Naive thymus-derived CD8-positive, alpha-beta T cell (primary cell): ENCODE measurements at regions not wholly inside any gene's neighbourhood (a gene's known extent, or its start where the extent isn't known, plus 50 kb on each side); places are given as distances from the start of the nearest gene placed in this dataset.
"Not testable (repeated sequence)": the region's sequence is repeated elsewhere in the genome, so short reads cannot be mapped to it uniquely, and the experiment has no call there.

Experiments used
- ATAC-seq, 2 donors: fragments of 150-1000 bp; cut with Tn5 transposase in 1 of 2; sonication (Bioruptor Pico), chemical (Tn5 transposase) in 1 of 2; 1 replicate in 1 of 2; 2 replicates in 1 of 2; pipeline ENCODE4 v1.10.0; 2021; ENCODE audit warnings: mild to moderate bottlenecking in 2 of 2, moderate library complexity in 2 of 2
- POLR2A ChIA-PET: fragments of 350-600 bp; sonication (Branson Sonifier 250); formaldehyde crosslinking; loops from one replicate; lab custom pipeline; 2021; ENCODE audit warnings: antibody characterized with exemption; lab: Charles Lee
- DNase-seq, 10 donors: peaks; one replicate each; pipeline versions ENCODE4 v3.0.0 to v3.0.0-alpha.2; 2020 to 2022
- H3K27ac Mint-ChIP-seq, 10 donors: one replicate each; pipeline ENCODE4 v1.8.0; 2020 to 2022; ENCODE audit warnings: mild to moderate bottlenecking in 10 of 10, mixed read lengths in 10 of 10, moderate library complexity in 4 of 10, inconsistent platforms in 1 of 10
- H3K27me3 Mint-ChIP-seq, 5 donors: one replicate each; pipeline ENCODE4 v1.8.0; 2021 to 2022; ENCODE audit warnings: mixed read lengths in 5 of 5
- H3K36me3 Mint-ChIP-seq, 3 donors: one replicate each; pipeline ENCODE4 v1.8.0; 2020 to 2022; ENCODE audit warnings: mixed read lengths in 3 of 3, mild to moderate bottlenecking in 2 of 3, inconsistent platforms in 1 of 3
- H3K4me1 Mint-ChIP-seq, 4 donors: one replicate each; pipeline ENCODE4 v1.8.0; 2021 to 2022; ENCODE audit warnings: mixed read lengths in 4 of 4
- H3K4me3 Mint-ChIP-seq, 10 donors: one replicate each; pipeline ENCODE4 v1.8.0; 2020 to 2022; ENCODE audit warnings: mild to moderate bottlenecking in 10 of 10, mixed read lengths in 10 of 10, moderate library complexity in 6 of 10, inconsistent platforms in 1 of 10
- H3K9me3 Mint-ChIP-seq, 9 donors: one replicate each; pipeline ENCODE4 v1.8.0; 2020 to 2022; ENCODE audit warnings: mixed read lengths in 9 of 9, mild to moderate bottlenecking in 3 of 9, inconsistent platforms in 1 of 9, moderate library complexity in 1 of 9

- DNase-seq (no peak), ATAC-seq (no peak)
- H3K4me1 Mint-ChIP-seq = no peaks in the 10 kb centered on the region
- peaks cover 0 to 9% (median 0%) of the 10 kb centered on the region in 9 donors for H3K9me3 Mint-ChIP-seq
- peaks cover 0 to 8% (median 0%) of the 10 kb centered on the region in 5 donors for H3K27me3 Mint-ChIP-seq
- H3K4me3 Mint-ChIP-seq = no peak overlapping the region
- no peaks in the 10 kb centered on the region for H3K36me3 Mint-ChIP-seq
- POLR2A ChIA-PET = no interaction called here
- no peak overlapping the region for H3K27ac Mint-ChIP-seq
Observed at GRCh38 chr1:78284354-78284753, 206.4 kb upstream of the PTGFR start.

- POLR2A ChIA-PET = no interaction called here
- ATAC-seq = no peak
- no peak overlapping the region for H3K4me3 Mint-ChIP-seq
- no peak for DNase-seq
- no peak overlapping the region for H3K27ac Mint-ChIP-seq
- no peaks in the 10 kb centered on the region for H3K36me3 Mint-ChIP-seq
- H3K9me3 Mint-ChIP-seq = peaks cover 0 to 6% (median 0%) of the 10 kb centered on the region in 9 donors
- H3K27me3 Mint-ChIP-seq = peaks cover 0 to 17% (median 0%) of the 10 kb centered on the region in 5 donors
- no peaks in the 10 kb centered on the region for H3K4me1 Mint-ChIP-seq
Observed at GRCh38 chr1:78286686-78287085, 204.1 kb upstream of the PTGFR start.

DNA sequence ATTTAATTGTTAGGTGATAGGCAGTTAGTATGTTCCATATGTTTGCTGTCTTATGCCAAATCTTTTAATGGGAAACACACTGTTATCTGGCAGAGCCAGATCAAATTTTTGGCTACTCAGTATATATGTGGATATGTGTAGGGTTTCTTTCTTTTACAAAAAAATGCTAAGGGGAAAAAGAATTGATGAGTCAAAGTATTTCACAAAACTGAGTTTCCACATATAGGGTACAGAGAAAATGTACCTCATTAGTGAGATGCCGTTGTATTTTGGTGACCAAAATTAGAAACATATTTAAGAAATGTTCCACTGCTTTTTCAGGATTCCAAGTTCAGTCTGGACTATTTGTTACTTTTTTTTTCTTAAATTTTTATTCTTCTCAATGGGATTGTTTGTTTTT, 201.2 kb upstream of the PTGFR start:
- peaks cover 0 to 2% (median 0%) of the 10 kb centered on the region in 9 donors for H3K9me3 Mint-ChIP-seq
- no peak overlapping the region for H3K4me3 Mint-ChIP-seq
- no peaks in the 10 kb centered on the region for H3K4me1 Mint-ChIP-seq
- POLR2A ChIA-PET = no interaction called here
- peaks cover 0 to 22% (median 5%) of the 10 kb centered on the region in 5 donors for H3K27me3 Mint-ChIP-seq
- DNase-seq (no peak), ATAC-seq (no peak)
- no peak overlapping the region for H3K27ac Mint-ChIP-seq
- no peaks in the 10 kb centered on the region for H3K36me3 Mint-ChIP-seq

GRCh38 chr1:78291418-78291817, 199.4 kb upstream of the PTGFR start:
- no peaks in the 10 kb centered on the region for H3K4me1 Mint-ChIP-seq
- no peaks in the 10 kb centered on the region for H3K36me3 Mint-ChIP-seq
- no peak overlapping the region for H3K27ac Mint-ChIP-seq
- no peak overlapping the region for H3K4me3 Mint-ChIP-seq
- peaks cover 0 to 2% (median 0%) of the 10 kb centered on the region in 9 donors for H3K9me3 Mint-ChIP-seq
- DNase-seq (no peak), ATAC-seq (no peak)
- peaks cover 0 to 24% (median 6%) of the 10 kb centered on the region in 5 donors for H3K27me3 Mint-ChIP-seq
- POLR2A ChIA-PET = no interaction called here

DNA sequence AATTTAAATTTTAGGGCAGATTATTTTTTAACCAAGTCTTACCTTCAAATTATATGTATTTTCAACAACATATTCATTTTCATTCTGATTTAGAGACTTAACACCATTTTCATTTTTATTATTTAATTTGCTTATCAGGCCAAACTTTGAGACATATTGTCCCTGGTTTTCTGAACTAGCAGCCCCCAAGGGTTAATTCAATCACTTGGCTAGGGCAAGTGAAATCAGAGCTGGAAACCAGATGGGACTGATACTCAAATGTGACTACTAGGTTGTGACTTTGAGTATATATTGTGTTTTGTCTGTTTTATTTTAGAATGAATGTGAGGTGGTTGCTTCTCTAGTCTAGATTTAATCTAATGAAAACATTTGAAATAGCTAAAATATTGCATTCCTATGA, 198.9 kb upstream of the PTGFR start:
- POLR2A ChIA-PET = no interaction called here
- Mint-ChIP-seq H3K9me3 (peaks cover 0 to 2% (median 0%) of the 10 kb centered on the region in 9 donors), H3K4me3 (no peak overlapping the region), H3K27me3 (peaks cover 0 to 24% (median 6%) of the 10 kb centered on the region in 5 donors), H3K4me1 (no peaks in the 10 kb centered on the region), H3K27ac (no peak overlapping the region), H3K36me3 (no peaks in the 10 kb centered on the region)
- ATAC-seq (no peak), DNase-seq (no peak)

GRCh38 chr1:78292361-78292760, 198.4 kb upstream of the PTGFR start:
- no peaks in the 10 kb centered on the region for H3K36me3 Mint-ChIP-seq
- DNase-seq (no peak), ATAC-seq (no peak)
- peaks cover 0 to 24% (median 6%) of the 10 kb centered on the region in 5 donors for H3K27me3 Mint-ChIP-seq
- H3K4me3 Mint-ChIP-seq = no peak overlapping the region
- no peaks in the 10 kb centered on the region for H3K4me1 Mint-ChIP-seq
- H3K27ac Mint-ChIP-seq = no peak overlapping the region
- POLR2A ChIA-PET = no interaction called here
- H3K9me3 Mint-ChIP-seq = peaks cover 0 to 2% (median 0%) of the 10 kb centered on the region in 9 donors

- Mint-ChIP-seq H3K4me1 (no peaks in the 10 kb centered on the region), H3K36me3 (no peaks in the 10 kb centered on the region), H3K27ac (no peak overlapping the region), H3K9me3 (peaks cover 0 to 10% (median 2%) of the 10 kb centered on the region in 9 donors), H3K27me3 (peaks cover 0 to 19% (median 2%) of the 10 kb centered on the region in 5 donors), H3K4me3 (no peak overlapping the region)
- DNase-seq (no peak), ATAC-seq (no peak)
- POLR2A ChIA-PET = interaction anchor here (0.6 kb wide), 1 partner anchor 20 kb away, joined by 3 read pairs; no protein-coding TSS in a partner anchor
Observed at GRCh38 chr1:78297836-78298235, 192.9 kb upstream of the PTGFR start.

DNA sequence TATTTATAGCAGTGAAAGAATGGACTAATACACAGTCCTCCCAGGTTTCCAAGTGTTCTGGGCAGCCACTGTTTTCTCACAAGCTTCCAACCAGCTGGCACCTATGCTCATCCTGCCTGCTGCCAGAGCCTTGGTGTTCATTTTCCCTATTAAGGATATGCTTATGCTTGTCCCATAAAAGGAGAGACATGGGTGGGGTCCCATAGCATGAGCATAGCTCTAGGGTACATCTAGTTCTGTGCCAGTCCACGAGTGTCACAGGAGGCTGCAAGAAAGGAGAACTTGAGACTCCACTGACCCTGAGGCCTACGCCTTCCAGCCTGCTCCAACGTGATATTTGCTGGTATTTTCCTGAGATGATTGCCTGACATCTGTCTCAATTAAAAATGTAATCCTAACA, 192.4 kb upstream of the PTGFR start:
- Mint-ChIP-seq H3K27ac (no peak overlapping the region), H3K36me3 (peaks cover 0 to 2% (median 0%) of the 10 kb centered on the region in 3 donors), H3K9me3 (peaks cover 0 to 10% (median 5%) of the 10 kb centered on the region in 9 donors), H3K4me1 (no peaks in the 10 kb centered on the region), H3K27me3 (peaks cover 0 to 19% (median 0%) of the 10 kb centered on the region in 5 donors), H3K4me3 (no peak overlapping the region)
- POLR2A ChIA-PET = interaction anchor here (0.6 kb wide), 1 partner anchor 20 kb away, joined by 3 read pairs; no protein-coding TSS in a partner anchor
- no peak for DNase-seq
- ATAC-seq = no peak

GRCh38 chr1:78301141-78301540, 189.6 kb upstream of the PTGFR start:
- H3K4me1 Mint-ChIP-seq = no peaks in the 10 kb centered on the region
- POLR2A ChIA-PET = no interaction called here

GRCh38 chr1:78303620-78304019, 187.2 kb upstream of the PTGFR start:
- ATAC-seq (no peak), DNase-seq (no peak)
- no peak overlapping the region for H3K4me3 Mint-ChIP-seq
- H3K9me3 Mint-ChIP-seq = peaks cover 0 to 10% (median 5%) of the 10 kb centered on the region in 9 donors
- no peaks in the 10 kb centered on the region for H3K4me1 Mint-ChIP-seq
- POLR2A ChIA-PET = no interaction called here
- H3K27ac Mint-ChIP-seq = no peak overlapping the region
- peaks cover 0 to 9% (median 0%) of the 10 kb centered on the region in 5 donors for H3K27me3 Mint-ChIP-seq
- peaks cover 0 to 2% (median 0%) of the 10 kb centered on the region in 3 donors for H3K36me3 Mint-ChIP-seq

More at GRCh38 chr1:78301141-78301540, 189.6 kb upstream of the PTGFR start:
- H3K27ac Mint-ChIP-seq = no peak overlapping the region
- peaks cover 0 to 2% (median 0%) of the 10 kb centered on the region in 3 donors for H3K36me3 Mint-ChIP-seq
- H3K27me3 Mint-ChIP-seq = peaks cover 0 to 8% (median 0%) of the 10 kb centered on the region in 5 donors
- H3K9me3 Mint-ChIP-seq = peaks cover 0 to 11% (median 8%) of the 10 kb centered on the region in 9 donors
- no peak overlapping the region for H3K4me3 Mint-ChIP-seq
- ATAC-seq (no peak), DNase-seq (no peak)

GRCh38 chr1:78304341-78304740, 186.4 kb upstream of the PTGFR start:
- Mint-ChIP-seq H3K9me3 (peaks cover 0 to 10% (median 5%) of the 10 kb centered on the region in 9 donors), H3K4me1 (no peaks in the 10 kb centered on the region)

DNA sequence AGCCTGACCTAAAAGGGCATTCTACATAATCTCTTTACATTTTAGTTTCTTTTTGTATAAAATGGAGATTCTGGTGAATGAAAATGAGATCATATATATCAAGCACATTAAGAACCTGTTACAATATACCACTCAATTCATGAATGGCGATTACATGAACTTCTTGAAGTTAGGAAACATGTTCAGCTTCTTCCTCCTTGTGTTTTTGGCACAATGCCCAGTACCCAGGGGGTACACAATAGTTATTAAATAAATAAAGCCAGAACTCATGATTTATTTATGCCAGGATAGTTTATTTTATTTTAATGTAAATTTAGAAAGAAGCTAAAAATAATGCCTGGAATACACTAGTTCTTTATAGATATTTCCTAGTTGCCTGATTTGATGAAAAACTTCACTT, 186.0 kb upstream of the PTGFR start:
- POLR2A ChIA-PET = no interaction called here
- H3K36me3 Mint-ChIP-seq = peaks cover 0 to 2% (median 0%) of the 10 kb centered on the region in 3 donors
- no peak for ATAC-seq
- DNase-seq = no peak
- H3K4me3 Mint-ChIP-seq = no peak overlapping the region
- H3K27me3 Mint-ChIP-seq = peaks cover 0 to 8% (median 2%) of the 10 kb centered on the region in 5 donors
- H3K27ac Mint-ChIP-seq = no peak overlapping the region
- no peaks in the 10 kb centered on the region for H3K4me1 Mint-ChIP-seq
- peaks cover 0 to 10% (median 5%) of the 10 kb centered on the region in 9 donors for H3K9me3 Mint-ChIP-seq

More at GRCh38 chr1:78304341-78304740, 186.4 kb upstream of the PTGFR start:
- Mint-ChIP-seq H3K36me3 (peaks cover 0 to 2% (median 0%) of the 10 kb centered on the region in 3 donors), H3K27ac (no peak overlapping the region), H3K27me3 (peaks cover 0 to 9% (median under 1%) of the 10 kb centered on the region in 5 donors), H3K4me3 (no peak overlapping the region)
- POLR2A ChIA-PET = no interaction called here
- DNase-seq (no peak), ATAC-seq (no peak)

- H3K9me3 Mint-ChIP-seq = peaks cover 0 to 20% (median 7%) of the 10 kb centered on the region in 9 donors
- H3K36me3 Mint-ChIP-seq, DNase-seq, H3K4me3 Mint-ChIP-seq, H3K27ac Mint-ChIP-seq, ATAC-seq, H3K4me1 Mint-ChIP-seq, POLR2A ChIA-PET: not testable (repeated sequence)
- H3K27me3 Mint-ChIP-seq = peaks cover 0 to 17% (median 2%) of the 10 kb centered on the region in 5 donors
Observed at GRCh38 chr1:78310261-78310660, 180.5 kb upstream of the PTGFR start.

DNA sequence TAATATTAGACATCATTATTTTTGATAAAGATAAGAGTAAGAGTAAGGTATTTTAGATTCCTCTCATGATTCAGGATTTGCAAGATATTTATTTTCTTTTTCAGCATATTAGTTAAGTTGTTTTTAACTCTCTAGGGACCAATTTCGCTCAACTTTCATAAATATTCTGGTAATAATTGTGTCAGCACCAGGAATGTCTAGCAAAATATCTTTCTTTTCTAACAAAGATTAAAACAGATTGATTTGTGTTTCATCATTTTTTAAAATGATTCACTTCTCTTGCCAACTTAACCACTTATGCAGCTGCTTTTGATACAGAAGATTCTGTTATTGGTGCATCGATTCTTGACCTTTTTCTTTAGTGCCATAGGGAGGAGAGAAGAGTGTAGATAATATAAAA, 172.8 kb upstream of the PTGFR start:
- ATAC-seq = no peak
- Mint-ChIP-seq H3K4me1 (no peaks in the 10 kb centered on the region), H3K9me3 (peaks cover 0 to 13% (median 3%) of the 10 kb centered on the region in 9 donors), H3K4me3 (no peak overlapping the region), H3K27me3 (peaks cover 0 to under 1% (median 0%) of the 10 kb centered on the region in 5 donors), H3K36me3 (no peaks in the 10 kb centered on the region), H3K27ac (no peak overlapping the region)
- no peak for DNase-seq
- POLR2A ChIA-PET = no interaction called here
